ENCODE measurements at regions not wholly inside any gene's neighbourhood (a gene's known extent, or its start where the extent isn't known, plus 50 kb on each side); places are given as distances from the start of the nearest gene placed in this dataset.
A peak's percentile ranks its signal among the peaks of the same experiment; 100 is the strongest.

DNA sequence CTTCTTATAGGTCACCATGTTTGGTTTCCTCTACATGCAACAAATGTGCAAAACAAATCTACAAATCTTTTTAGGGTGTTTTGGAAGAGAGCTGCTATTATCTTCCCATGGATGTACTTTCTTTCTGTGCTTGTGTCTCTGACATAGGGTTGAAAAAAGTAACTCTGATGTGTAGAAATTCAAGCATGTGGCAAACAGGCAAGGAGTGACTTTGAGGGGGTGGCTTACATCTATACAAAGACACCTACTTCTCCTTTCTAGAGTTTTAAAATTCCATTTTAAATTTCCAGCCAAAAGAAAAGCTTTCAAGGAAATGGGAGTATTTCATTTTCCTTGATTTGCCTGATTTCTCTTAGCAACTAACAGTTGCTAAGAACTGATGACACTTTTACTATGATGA, 904.8 kb upstream of the CELF4 start:
- no peak for DNase-seq

GRCh38 chr18:38466426-38466825, 900.8 kb upstream of the CELF4 start:
- DNase-seq, result no peak

- no peak for DNase-seq
Measured at GRCh38 chr18:38464024-38464423, 898.4 kb upstream of the CELF4 start.

DNA sequence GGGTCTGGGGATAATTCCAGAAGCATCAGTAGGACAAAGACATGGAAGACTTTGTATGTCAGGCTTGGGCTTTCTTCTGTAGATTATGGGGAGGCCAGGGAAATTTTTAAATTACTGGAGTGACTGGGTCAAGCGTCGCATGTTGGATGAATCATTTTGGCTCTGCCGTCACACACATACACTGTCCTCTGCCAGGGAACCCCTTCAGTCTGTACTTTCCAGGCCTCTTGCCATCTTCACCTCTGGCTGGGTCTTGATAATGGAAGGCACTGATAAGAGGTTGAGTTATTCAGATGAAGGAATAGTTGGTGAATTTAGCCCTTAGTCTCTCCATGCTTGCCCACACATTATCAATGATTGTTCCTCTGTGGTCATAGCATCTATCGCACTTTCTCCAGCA, 895.1 kb upstream of the CELF4 start:
- no peak for DNase-seq

DNA sequence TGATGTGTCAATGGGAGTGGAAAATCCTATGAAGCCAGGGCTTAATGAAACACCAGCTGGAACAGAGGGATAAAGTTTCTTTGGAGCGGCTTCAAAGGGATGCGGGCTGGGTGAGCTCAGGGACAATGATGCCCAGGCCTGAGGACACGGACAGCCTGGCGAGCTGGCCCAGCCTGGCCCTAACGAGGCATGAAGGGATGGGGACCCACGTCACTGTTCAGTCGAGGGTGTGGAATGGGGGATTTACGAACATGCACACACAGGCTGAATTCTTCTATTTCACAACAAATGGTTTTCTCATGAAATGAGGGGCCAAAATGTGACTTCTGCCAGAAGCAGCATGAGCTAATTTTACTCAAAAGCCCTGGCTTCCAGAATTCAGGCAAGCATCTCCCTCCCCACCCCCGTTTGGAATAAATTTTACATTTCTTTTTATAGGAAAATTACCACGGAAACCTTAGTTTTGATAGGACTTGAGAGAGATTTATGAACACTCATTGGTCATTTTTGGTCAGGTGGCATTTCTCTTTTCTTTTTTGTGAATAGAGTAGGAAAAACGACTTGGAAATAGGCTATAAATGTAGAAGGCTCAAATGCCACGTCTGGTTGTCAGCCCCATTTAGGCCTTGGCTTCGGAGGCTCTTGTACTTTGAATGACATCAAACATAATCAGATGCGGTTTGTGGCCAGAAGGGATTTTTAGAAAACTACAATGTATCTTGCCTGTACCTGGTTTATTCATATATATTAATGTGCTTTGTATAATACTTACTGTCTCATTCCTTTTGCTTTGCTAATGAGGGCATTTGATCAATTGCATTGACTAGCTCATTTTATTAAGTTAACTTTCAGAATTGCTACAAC, 893.8 kb upstream of the CELF4 start:
- DNase-seq, result peak; percentile 21

- DNase-seq, result no peak
Measured at GRCh38 chr18:38458698-38459097, 893.1 kb upstream of the CELF4 start.

DNA sequence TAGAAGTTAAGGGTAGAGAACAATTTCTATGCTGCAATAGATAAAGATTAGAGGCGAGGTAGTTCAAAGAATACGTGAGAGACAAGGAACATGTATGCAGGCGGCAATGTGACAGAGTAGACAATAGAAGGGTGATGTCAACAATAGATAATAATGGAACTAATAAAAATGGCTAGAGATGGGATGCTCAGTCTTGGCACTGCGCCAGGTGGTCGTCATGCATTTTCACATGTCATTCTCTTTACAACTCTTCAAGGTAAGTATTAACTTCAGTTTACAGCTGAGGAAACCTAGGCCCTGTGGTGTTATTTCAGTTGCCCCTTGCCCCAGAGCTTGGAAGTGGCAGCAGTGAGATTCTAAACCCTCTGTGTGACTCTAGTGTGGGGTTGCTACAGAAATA, 890.7 kb upstream of the CELF4 start:
- DNase-seq, result no peak

DNA sequence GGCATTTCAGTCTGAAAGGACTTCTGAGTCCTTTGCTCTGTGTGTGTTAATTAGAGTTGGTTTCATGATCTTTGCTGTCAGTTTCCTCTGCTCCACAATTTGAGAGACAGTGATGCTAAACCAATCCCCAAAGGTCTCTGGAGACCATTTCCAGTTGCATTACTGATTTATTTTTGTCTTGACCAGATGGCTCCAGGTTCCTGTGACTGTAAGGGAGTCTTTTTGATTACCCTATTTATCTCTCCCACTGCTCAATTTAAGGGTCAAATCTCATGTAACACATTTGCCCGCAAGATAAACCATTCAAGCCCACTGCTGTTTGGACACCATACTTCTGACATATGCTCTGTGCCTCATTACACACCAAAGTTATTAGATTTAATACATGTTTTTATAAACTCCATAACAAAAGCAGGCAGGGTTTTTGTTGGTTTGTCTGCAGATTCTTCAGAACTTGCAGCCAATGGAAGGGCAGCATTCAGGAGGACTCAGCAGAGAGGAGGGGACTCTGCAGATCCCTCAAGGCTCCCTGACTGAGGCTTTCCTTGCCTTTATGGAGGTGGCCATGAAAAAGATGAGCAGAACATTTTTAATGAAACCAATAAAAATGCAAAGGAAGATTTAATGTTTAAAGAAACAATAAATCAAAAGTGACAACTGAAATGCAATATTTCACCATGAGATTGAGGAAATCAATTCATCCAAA, 889.3 kb upstream of the CELF4 start:
- DNase-seq, result peak; percentile 48

DNA sequence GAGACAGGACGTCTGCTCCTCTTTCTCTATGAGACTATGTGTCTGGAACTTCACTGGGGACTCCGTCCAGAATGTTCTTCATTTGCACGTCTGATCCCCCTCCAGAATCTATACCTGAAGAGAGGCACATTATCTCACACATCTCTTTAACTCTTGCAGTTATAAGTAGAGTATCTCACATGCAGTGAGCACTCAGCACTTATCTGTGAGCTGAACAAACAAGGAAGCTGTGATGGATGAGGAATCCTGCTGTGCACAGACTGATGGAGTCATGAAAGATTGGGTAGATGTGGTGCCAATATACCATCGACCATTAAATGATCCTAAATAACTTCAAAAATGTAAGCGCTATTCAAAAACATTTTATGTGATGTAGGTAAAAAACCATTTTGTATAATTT, 888.3 kb upstream of the CELF4 start:
- no peak for DNase-seq

DNA sequence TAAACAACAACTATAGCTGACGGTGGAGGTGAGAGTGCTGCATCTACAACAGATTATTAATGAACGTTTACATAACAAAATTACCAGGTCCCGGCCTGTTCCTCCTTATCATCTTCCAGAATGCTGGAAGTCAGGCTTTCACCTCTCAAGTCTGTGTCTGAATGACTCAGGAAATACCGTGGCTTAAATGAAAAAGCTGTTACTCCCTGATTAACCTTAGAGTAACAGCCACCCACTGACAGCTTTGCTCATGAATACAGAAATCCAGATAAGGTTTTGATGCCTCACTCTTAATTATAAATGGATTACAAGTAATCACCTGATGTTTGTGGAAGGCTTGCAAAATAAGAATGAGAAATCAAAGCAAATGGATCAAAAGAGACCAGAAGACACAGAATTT, 885.3 kb upstream of the CELF4 start:
- DNase-seq, result no peak

GRCh38 chr18:38445804-38446145, 880.2 kb upstream of the CELF4 start:
- no peak for DNase-seq

DNA sequence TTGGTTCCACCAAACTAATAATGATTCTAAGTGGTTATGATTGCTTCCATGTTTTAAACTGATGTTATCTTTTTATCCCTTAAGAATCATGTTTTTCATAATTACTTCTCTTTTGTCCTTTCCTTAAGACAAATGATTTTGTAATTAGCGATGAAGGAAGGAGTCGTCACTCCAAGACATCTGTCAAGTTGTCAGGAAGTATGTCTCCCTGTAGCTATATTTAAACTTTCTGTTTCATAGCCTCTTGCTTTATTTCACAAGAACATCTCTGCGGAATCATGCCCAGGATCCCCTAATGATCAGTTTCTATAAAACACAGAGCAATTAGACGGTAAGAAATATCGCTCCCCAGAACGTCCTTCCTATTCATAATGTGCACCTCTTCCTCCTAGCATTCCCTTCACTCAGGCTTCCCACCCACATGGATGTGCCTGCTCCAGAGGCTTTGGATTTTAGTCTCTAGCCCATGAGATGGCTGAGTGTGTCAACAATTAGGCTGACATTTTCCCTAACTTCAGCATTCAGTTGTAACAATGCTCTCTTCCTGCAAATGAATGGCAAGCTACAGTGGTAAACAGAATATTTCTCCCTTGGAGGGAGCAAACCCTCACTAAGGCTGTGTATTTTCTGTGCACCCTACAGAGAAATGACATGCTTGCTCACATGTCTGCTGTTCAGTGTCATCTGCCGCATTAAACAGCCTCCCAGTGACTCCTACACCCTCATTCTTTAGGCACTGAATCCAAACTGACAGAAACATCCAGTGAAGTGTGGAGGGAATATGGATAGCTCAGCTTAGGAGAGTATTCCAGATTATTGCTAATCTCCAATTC, 879.6 kb upstream of the CELF4 start:
- no peak for DNase-seq

GRCh38 chr18:38427736-38428135, 862.1 kb upstream of the CELF4 start:
- DNase-seq, result no peak

- no peak for DNase-seq
Measured at GRCh38 chr18:38427234-38427633, 861.6 kb upstream of the CELF4 start.

DNA sequence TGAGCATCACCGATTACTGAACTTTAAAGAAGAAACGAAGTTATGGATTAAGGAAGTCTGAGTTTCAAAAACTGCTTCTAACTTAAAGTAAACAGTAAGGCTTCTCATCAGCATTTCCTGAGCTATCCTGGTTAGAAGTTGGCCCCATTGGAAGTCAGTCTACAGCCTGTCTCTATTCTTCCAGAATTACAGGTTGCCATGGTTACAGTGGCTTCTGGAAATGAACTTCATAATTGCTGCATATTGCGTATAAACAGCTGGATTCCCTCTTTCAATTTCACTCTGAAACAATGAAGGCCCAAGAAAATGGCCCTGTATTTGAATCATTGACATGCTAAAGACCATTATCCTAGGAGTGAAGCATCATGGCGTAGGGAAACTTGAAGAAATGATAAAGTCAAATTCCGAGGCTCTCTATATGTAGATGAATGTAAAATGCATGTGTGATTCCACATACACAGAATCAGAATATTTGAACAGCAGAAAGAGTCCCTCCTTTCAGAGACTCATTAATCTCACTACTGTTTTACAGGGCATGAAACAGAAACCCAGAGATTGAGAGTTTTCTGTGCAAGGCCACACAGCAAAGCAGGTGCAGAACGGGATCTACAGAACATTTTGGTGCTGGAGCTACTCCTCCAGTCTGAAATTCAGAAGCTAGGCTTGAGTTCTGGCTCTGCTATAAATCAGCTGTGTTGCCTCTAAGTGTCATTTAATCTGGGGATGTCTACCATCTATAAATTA, 856.4 kb upstream of the CELF4 start:
- DNase-seq, result no peak

- DNase-seq, result no peak
Measured at GRCh38 chr18:38421021-38421420, 855.4 kb upstream of the CELF4 start.

- DNase-seq, result no peak
Measured at GRCh38 chr18:38420611-38421010, 855.0 kb upstream of the CELF4 start.

DNA sequence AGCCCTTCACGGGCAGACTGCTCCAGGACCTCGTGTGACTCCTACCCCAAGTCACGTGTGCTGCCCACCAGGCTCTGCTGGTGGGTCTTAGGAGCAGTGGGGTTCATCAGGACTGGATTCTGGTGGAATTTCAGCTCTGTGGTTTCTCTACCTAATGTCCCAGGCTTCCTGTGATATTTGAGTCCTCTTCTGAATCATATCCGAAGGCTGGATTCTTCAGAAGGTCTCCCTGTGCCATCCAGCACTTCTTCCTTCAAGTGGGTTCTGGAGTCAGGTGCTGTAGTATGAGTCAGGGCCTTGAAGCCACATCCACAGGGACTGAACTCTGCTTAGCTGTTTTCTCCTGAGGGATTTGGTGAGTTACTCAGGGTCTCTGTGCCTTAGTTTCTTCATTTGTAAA, 850.2 kb upstream of the CELF4 start:
- no peak for DNase-seq

GRCh38 chr18:38413193-38413592, 847.6 kb upstream of the CELF4 start:
- DNase-seq, result no peak

GRCh38 chr18:38406607-38407006, 841.0 kb upstream of the CELF4 start:
- DNase-seq, result no peak

- DNase-seq, result no peak
Measured at GRCh38 chr18:38402509-38402908, 836.9 kb upstream of the CELF4 start.

DNA sequence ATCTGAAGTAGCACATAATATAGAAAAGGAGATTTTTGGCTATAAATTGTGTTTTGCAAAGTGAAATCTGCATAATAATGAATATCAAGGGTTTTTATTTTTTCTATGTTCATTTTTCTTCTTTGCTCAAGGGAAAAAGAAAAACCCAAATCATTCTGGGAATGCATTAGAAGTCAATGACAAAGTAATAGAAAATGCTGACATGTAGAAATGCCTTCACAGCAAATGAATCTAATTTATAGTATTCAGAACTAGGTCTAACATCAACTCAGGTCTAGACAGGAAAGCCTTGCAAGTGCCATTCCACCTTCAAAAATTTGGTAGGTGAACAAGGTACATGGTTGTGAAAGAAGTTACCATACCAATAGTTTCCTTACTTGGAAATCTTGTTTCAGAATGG, 831.5 kb upstream of the CELF4 start:
- no peak for DNase-seq

DNA sequence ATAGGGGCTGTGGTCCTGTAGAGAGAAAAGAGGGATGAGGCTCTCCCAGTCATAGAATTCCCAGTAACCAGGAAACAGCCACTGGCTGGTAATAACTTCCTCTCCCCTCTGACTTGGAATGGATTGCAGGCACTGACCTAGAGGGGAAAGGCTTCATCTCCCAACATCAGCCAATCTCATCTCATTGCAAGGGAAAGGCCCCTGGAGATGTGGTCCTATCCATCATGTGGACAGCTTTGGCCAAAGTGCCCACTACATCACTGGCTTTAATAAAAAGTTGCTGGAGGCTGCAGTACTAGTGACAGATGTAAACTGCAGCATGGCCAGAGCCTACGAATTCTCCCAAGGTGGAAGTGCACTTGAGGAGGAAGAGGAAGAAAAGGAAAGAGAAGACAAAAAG, 820.5 kb upstream of the CELF4 start:
- DNase-seq, result no peak

All from NCI-H1694 (cell line).